T-cell (primary cell): ENCODE measurements at regions not wholly inside any gene's neighbourhood (a gene's known extent, or its start where the extent isn't known, plus 50 kb on each side); places are given as distances from the start of the nearest gene placed in this dataset.

Experiments used
- ATAC-seq, 4 experiments: fragments of 200-7000 bp in 3 of 4; fragments of 150-1000 bp in 1 of 4; cut with Tn5 transposase; replicated peaks in 1 of 4; 1 replicate in 3 of 4; 2 replicates in 1 of 4; pipeline ENCODE4 v1.10.0; 2021; ENCODE audit warnings: moderate library complexity in 3 of 4, mild to moderate bottlenecking in 2 of 4, moderate number of reproducible peaks in 1 of 4
- CTCF ChIA-PET, 2 donors: fragments of 300-600 bp; sonication (Branson Sonifier 250); formaldehyde crosslinking; loops; one replicate each; lab custom pipeline; 2022; ENCODE audit warnings: antibody characterized with exemption in 2 of 2; lab: Charles Lee
- POLR2A ChIA-PET, 2 donors: fragments of 300-600 bp; sonication (Branson Sonifier 250); formaldehyde crosslinking; loops; one replicate each; lab custom pipeline; 2022; ENCODE audit warnings: antibody characterized with exemption in 2 of 2; lab: Charles Lee
- DNase-seq, 35 experiments: peaks; one replicate each; pipeline versions ENCODE4 v3.0.0 to v3.0.0-alpha.2; 2013 to 2023
- H3K27ac ChIP-seq: one replicate; pipeline ENCODE4 v1.5.1; 2013; ENCODE audit warnings: low read length
- H3K27me3 ChIP-seq, 2 experiments: replicated peaks in 1 of 2; 1 replicate in 1 of 2; 2 replicates in 1 of 2; pipeline versions ENCODE4 v1.6.1 to v1.7.0; 2013; ENCODE audit warnings: low read length in 1 of 2, mixed read lengths in 1 of 2; ENCODE audit not compliant: control insufficient read depth in 2 of 2, insufficient read depth in 2 of 2; ENCODE audit errors: extremely low read depth in 1 of 2
- H3K36me3 ChIP-seq, 2 donors: 1 replicate in 1 of 2; 2 replicates in 1 of 2; pipeline versions ENCODE4 v1.6.1 to v1.7.0; 2013; ENCODE audit warnings: low read length in 1 of 2; ENCODE audit not compliant: control insufficient read depth in 2 of 2, insufficient read depth in 1 of 2; ENCODE audit errors: extremely low read depth in 1 of 2
- H3K4me1 ChIP-seq, 2 experiments: 1 replicate in 1 of 2; 2 replicates in 1 of 2; pipeline versions ENCODE4 v1.6.1 to v1.7.0; 2013; ENCODE audit warnings: low read length in 2 of 2, mixed read lengths in 1 of 2; ENCODE audit not compliant: insufficient read depth in 2 of 2, control insufficient read depth in 1 of 2; ENCODE audit errors: extremely low read depth in 1 of 2
- H3K4me3 ChIP-seq, 2 donors: 1 replicate in 1 of 2; 2 replicates in 1 of 2; pipeline versions ENCODE4 v1.5.1 to v1.7.0; 2013; ENCODE audit warnings: mild to moderate bottlenecking in 2 of 2, low read length in 1 of 2, moderate library complexity in 1 of 2; ENCODE audit not compliant: control insufficient read depth in 1 of 2; ENCODE audit errors: extremely low read depth in 1 of 2
- H3K9me3 ChIP-seq: 2 replicates; pipeline ENCODE4 v1.7.0; 2013
- H3K27ac Mint-ChIP-seq, 2 donors: one replicate each; pipeline ENCODE4 v1.8.0; 2020 to 2021; ENCODE audit warnings: mild to moderate bottlenecking in 2 of 2, mixed read lengths in 2 of 2
- H3K27me3 Mint-ChIP-seq, 2 donors: one replicate each; pipeline ENCODE4 v1.8.0; 2021 to 2022; ENCODE audit warnings: mixed read lengths in 2 of 2
- H3K36me3 Mint-ChIP-seq: one replicate; pipeline ENCODE4 v1.8.0; 2021; ENCODE audit warnings: mixed read lengths
- H3K4me1 Mint-ChIP-seq, 3 donors: one replicate each; pipeline ENCODE4 v1.8.0; 2020 to 2022; ENCODE audit warnings: mixed read lengths in 3 of 3, mild to moderate bottlenecking in 1 of 3
- H3K4me3 Mint-ChIP-seq, 3 donors: one replicate each; pipeline ENCODE4 v1.8.0; 2020 to 2022; ENCODE audit warnings: mild to moderate bottlenecking in 3 of 3, mixed read lengths in 3 of 3, moderate library complexity in 3 of 3
- H3K9me3 Mint-ChIP-seq, 3 donors: one replicate each; pipeline ENCODE4 v1.8.0; 2020 to 2022; ENCODE audit warnings: mixed read lengths in 3 of 3
- WGBS: methylation state at CpG from one replicate; pipeline ENCODE4 v1.1.5; 2013; ENCODE audit warnings: missing lambda C conversion rate; ENCODE audit not compliant: insufficient coverage; 5-methylcytosine and 5-hydroxymethylcytosine counted together

DNA sequence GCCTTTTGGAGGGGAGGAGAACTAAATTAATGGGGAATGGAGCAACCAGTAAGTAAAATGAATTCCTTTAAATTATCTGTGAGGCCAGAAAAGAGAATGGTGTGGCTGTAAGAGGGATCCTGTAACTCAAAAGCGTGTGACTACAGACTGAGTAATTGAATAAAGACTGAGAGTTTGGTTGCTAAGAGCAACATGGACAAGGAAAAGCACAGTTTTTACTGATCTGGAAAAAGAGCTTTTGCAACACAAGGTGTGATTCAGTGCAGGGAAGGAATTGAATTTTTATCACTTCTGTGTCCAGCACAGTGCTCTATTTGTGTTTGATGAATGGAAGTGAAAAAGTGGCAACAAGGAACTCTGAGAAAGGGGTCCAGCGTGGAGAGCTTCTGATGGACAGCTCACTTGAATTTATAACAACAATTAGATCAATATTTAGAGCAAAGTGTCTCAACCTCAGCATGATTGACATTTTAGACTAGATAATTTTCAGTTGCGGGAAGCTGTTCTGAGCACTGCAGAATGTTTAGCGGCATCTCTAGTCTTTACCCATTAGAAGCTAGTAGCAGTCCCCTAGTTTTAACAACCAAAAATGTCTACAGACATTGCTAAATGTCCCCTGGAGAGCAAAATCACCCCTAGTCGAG is 202.8 kb upstream of the BDNF start:
- 100% methylated on average over 1 of the region's 5 CpGs for WGBS
- POLR2A ChIA-PET, result no interaction called here

DNA sequence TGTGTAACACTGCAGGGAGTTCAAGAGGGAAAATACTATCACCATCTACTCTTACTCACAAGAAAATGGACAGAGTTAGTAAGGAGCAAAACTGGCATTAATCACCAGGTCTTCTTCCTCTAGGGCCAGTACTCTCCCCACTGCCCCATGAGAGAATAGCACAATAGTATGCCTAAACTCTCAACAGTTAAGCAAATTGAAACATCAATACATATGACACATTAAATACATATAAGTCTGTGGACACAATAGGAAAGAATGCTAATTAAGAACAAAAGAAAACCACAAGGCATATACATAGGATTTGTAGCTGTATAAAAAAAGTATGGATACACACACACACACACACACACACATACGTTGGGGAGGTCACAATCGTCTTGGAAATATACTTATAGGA is 197.9 kb upstream of the BDNF start:
- CTCF ChIA-PET, result no interaction called here

More for the DNA sequence above, 202.8 kb upstream of the BDNF start:
- Mint-ChIP-seq H3K4me1 (no peaks in the 10 kb centered on the region), H3K27ac (no peak overlapping the region), H3K9me3 (peaks cover 0 to 5% (median 0%) of the 10 kb centered on the region in 3 donors), H3K27me3 (peaks cover 0 to 3% of the 10 kb centered on the region in 2 donors), H3K36me3 (no peaks in the 10 kb centered on the region), H3K4me3 (no peak overlapping the region)
- ATAC-seq (no peak), DNase-seq (no peak)
- no peaks in the 10 kb centered on the region for H3K36me3 ChIP-seq
- no peaks in the 10 kb centered on the region for H3K4me1 ChIP-seq
- no peaks in the 10 kb centered on the region for H3K9me3 ChIP-seq
- no peaks in the 10 kb centered on the region for H3K27me3 ChIP-seq
- H3K27ac ChIP-seq, result no peak overlapping the region
- H3K4me3 ChIP-seq, result no peak overlapping the region
- CTCF ChIA-PET, result no interaction called here

DNA sequence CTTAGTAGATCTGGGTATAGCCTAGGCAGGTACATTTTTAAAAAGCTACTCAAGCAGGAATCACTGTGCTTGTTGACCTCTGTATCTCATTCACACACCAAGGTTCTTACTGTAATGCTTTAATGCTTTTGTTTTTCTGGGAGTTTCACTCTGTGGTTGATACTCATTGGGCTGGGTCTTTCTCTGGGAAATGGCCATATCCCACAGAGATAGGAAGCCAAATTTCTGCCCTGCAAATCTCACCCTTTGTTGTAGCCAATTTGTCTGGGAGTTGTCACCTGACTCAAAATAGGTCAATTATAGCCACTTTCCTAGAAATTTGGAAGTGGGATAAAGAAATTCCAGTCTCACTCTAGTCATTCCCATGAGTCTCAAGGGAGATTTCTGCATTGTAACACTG is 195.8 kb upstream of the BDNF start:
- no peaks in the 10 kb centered on the region for H3K27me3 ChIP-seq
- H3K36me3 ChIP-seq, result no peaks in the 10 kb centered on the region
- no peak for DNase-seq
- Mint-ChIP-seq H3K27ac (no peak overlapping the region), H3K27me3 (peaks cover 9 to 11% of the 10 kb centered on the region in 2 donors), H3K4me1 (no peaks in the 10 kb centered on the region), H3K4me3 (no peak overlapping the region), H3K9me3 (peaks cover 0 to 4% (median 0%) of the 10 kb centered on the region in 3 donors), H3K36me3 (no peaks in the 10 kb centered on the region)
- ChIA-PET CTCF (no interaction called here), POLR2A (no interaction called here)
- no peak overlapping the region for H3K4me3 ChIP-seq
- no peaks in the 10 kb centered on the region for H3K9me3 ChIP-seq
- no peak overlapping the region for H3K27ac ChIP-seq
- no peaks in the 10 kb centered on the region for H3K4me1 ChIP-seq
- ATAC-seq, result no peak

More for the DNA sequence above, 197.9 kb upstream of the BDNF start:
- no peak overlapping the region for H3K4me3 ChIP-seq
- H3K27ac ChIP-seq, result no peak overlapping the region
- Mint-ChIP-seq H3K9me3 (peaks cover 0 to 4% (median 0%) of the 10 kb centered on the region in 3 donors), H3K4me3 (no peak overlapping the region), H3K36me3 (no peaks in the 10 kb centered on the region), H3K27ac (no peak overlapping the region), H3K4me1 (no peaks in the 10 kb centered on the region), H3K27me3 (peaks cover 9 to 11% of the 10 kb centered on the region in 2 donors)
- POLR2A ChIA-PET, result no interaction called here
- H3K4me1 ChIP-seq, result no peaks in the 10 kb centered on the region
- DNase-seq (no peak), ATAC-seq (no peak)
- no peaks in the 10 kb centered on the region for H3K36me3 ChIP-seq
- no CpG with 5 or more reads among the region's 2 CpGs for WGBS
- H3K27me3 ChIP-seq, result no peaks in the 10 kb centered on the region
- H3K9me3 ChIP-seq, result no peaks in the 10 kb centered on the region

DNA sequence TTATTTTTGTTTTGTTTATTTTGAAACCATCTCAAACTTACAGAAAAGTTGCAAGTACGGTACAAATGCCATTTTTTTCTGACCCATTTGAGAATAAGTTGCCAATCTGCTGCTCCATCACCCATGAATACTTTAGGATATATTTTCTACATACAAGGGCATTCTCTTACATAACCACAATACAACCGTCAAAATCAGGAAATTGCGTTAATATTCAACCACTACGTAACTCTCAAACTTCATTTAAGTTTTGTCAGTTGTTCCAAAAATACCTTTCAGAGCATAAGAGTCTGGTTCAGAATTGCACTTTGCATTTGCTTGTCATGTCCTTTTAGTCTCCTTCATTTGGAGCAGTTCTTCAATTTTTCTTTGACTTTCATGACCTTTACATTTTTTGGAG is 194.3 kb upstream of the BDNF start:
- Histone ChIP-seq H3K9me3 (no peaks in the 10 kb centered on the region), H3K4me3 (no peak overlapping the region), H3K36me3 (no peaks in the 10 kb centered on the region), H3K4me1 (no peaks in the 10 kb centered on the region), H3K27ac (no peak overlapping the region), H3K27me3 (no peaks in the 10 kb centered on the region)
- Mint-ChIP-seq H3K27ac (no peak overlapping the region), H3K9me3 (peaks cover 0 to 5% (median 4%) of the 10 kb centered on the region in 3 donors), H3K36me3 (no peaks in the 10 kb centered on the region), H3K4me1 (no peaks in the 10 kb centered on the region), H3K4me3 (no peak overlapping the region), H3K27me3 (peaks cover 9% of the 10 kb centered on the region in 2 donors)
- CTCF ChIA-PET, result no interaction called here
- no peak for DNase-seq
- POLR2A ChIA-PET, result no interaction called here
- no peak for ATAC-seq
- 40% methylated on average over 3 of the region's 4 CpGs for WGBS

DNA sequence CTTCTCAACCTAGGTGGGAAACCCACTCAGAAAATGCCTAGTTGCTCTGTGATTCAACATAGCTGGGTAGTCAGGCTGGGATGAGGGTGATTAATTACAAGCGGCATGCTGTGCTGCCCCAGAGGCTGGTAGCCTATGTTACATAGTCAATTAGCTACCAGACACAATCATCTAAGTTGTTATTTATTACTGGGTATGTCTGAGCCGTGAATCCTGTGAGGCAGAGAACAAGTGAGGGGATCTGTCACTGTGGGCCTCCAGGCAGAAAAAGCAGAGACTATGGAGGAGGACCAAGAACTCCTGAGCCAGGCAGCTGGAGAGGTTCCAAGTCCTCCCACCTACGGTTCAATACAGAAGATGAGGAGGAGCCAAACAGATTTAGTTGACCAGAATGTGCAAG is 186.6 kb upstream of the BDNF start:
- Histone ChIP-seq H3K9me3 (no peaks in the 10 kb centered on the region), H3K4me3 (no peak overlapping the region), H3K27ac (no peak overlapping the region), H3K4me1 (no peaks in the 10 kb centered on the region), H3K27me3 (no peaks in the 10 kb centered on the region), H3K36me3 (no peaks in the 10 kb centered on the region)
- no peak overlapping the region for H3K27ac Mint-ChIP-seq
- CTCF ChIA-PET, result no interaction called here
- POLR2A ChIA-PET, result no interaction called here
- no peak overlapping the region for H3K4me3 Mint-ChIP-seq
- no peaks in the 10 kb centered on the region for H3K4me1 Mint-ChIP-seq
- ATAC-seq (no peak), DNase-seq (no peak)
- H3K9me3 Mint-ChIP-seq, result peaks cover 0 to 17% (median 5%) of the 10 kb centered on the region in 3 donors
- WGBS, result no CpG with 5 or more reads among the region's 3 CpGs
- peaks cover 0 to 7% of the 10 kb centered on the region in 2 donors for H3K27me3 Mint-ChIP-seq
- H3K36me3 Mint-ChIP-seq, result no peaks in the 10 kb centered on the region

DNA sequence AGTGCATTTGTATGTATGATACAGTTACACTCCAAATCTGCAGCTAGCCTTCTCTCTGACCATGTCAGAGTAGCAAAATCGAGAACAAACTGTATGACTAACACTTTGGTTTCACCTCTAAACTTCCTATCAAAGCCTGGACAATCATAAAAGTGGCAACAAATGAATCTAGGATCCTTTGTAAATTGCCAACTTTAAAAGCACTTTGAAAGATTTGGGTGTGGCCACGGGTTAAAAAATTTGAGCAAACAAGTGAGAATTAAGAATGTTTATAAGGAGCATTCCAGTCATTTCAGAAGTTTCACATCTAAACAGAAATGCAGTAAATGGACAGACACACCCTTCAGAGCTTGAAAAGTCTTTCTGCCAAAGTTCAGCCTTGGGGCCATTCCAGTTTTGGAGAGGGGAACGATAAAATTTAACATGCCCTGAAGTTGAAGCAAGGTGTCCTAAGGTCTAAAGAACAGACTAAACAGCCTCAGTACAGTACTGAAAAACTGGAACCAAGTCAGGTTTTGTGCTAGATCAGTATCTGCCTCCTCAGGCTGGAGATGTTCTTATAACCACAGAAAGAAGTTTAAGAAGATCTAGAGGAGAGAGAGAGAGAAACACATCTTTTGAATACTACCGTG is 181.9 kb upstream of the BDNF start:
- Histone ChIP-seq H3K4me3 (no peak overlapping the region), H3K9me3 (no peaks in the 10 kb centered on the region), H3K4me1 (no peaks in the 10 kb centered on the region), H3K27me3 (no peaks in the 10 kb centered on the region), H3K36me3 (no peaks in the 10 kb centered on the region), H3K27ac (no peak overlapping the region)
- Mint-ChIP-seq H3K27me3 (peaks cover 0 to 11% of the 10 kb centered on the region in 2 donors), H3K4me3 (no peak overlapping the region), H3K9me3 (peaks cover 0 to 13% (median 0%) of the 10 kb centered on the region in 3 donors), H3K27ac (no peak overlapping the region), H3K4me1 (no peaks in the 10 kb centered on the region), H3K36me3 (no peaks in the 10 kb centered on the region)
- no peak for DNase-seq
- 67% methylated on average over 1 of the region's 4 CpGs for WGBS
- ATAC-seq, result no peak
- ChIA-PET POLR2A (no interaction called here), CTCF (no interaction called here)
